HepG2 (cell line): ENCODE measurements at regions not wholly inside any gene's neighbourhood (a gene's known extent, or its start where the extent isn't known, plus 50 kb on each side); places are given as distances from the start of the nearest gene placed in this dataset.

Source experiments
- ATAC-seq: fragments of 200-7000 bp; cut with Tn5 transposase; 3 replicates; pipeline ENCODE4 v1.9.1; 2020; ENCODE audit warnings: mild to moderate bottlenecking, moderate library complexity
- BruUV-seq: library from RNA; stranded (reverse); fragments of 400-500 nt; replicated peaks from 2 replicates; lab custom pipeline; 2021; lab: Mats Ljungman, UMichigan
- CTCF ChIA-PET: fragments of 300-600 bp; formaldehyde crosslinking; extraction: SDS; loops from one replicate; lab custom pipeline; 2021; ENCODE audit warnings: low total read pairs, inconsistent platforms, low intra/inter-chr PET ratio; lab: Yijun Ruan, JAX
- POLR2A ChIA-PET: fragments of 350-600 bp; sonication (Branson Sonifier 250); formaldehyde crosslinking; loops from one replicate; lab custom pipeline; 2020; ENCODE audit warnings: antibody characterized with exemption, inconsistent platforms; lab: Yijun Ruan, JAX
- DNase-seq: peaks from one replicate; pipeline ENCODE4 v3.0.0-alpha.2; 2015; ENCODE audit warnings: low spot score
- FAIRE-seq: peaks from 3 replicates; lab custom pipeline; 2011; peaks lifted over from hg19 to GRCh38; lab: Jason Lieb, UNC
- H2AFZ ChIP-seq: one replicate; pipeline ENCODE4 v1.6.1; 2011; ENCODE audit warnings: low read length, inconsistent platforms
- H3K27ac ChIP-seq: fragments of 300-600 bp; 3 replicates; pipeline ENCODE4 v1.8.0; 2011; ENCODE audit warnings: mixed run types, mild to moderate bottlenecking, mixed read lengths, low read length, inconsistent platforms; ENCODE audit not compliant: insufficient read depth; ENCODE audit errors: extremely low read length
- H3K27me3 ChIP-seq, 2 experiments: fragments of 200-600 bp in 1 of 2; 2 replicates in 1 of 2; 3 replicates in 1 of 2; pipeline versions ENCODE4 v1.6.0 to v1.8.0; 2011; ENCODE audit warnings: low read length in 2 of 2, mild to moderate bottlenecking in 2 of 2, moderate library complexity in 2 of 2, inconsistent platforms in 1 of 2; ENCODE audit not compliant: insufficient read depth in 2 of 2, control insufficient read depth in 1 of 2
- H3K36me3 ChIP-seq, 2 experiments: fragments of 200-600 bp in 1 of 2; replicated peaks in 1 of 2; 2 replicates in 1 of 2; 3 replicates in 1 of 2; pipeline versions ENCODE4 v1.5.1 to v1.8.0; 2011; ENCODE audit warnings: low read length in 2 of 2, inconsistent platforms in 1 of 2; ENCODE audit not compliant: insufficient read depth in 2 of 2, control insufficient read depth in 1 of 2
- H3K4me1 ChIP-seq: 2 replicates; pipeline ENCODE4 v1.5.1; 2012; ENCODE audit warnings: low read length, inconsistent platforms; ENCODE audit not compliant: insufficient read depth
- H3K4me2 ChIP-seq: 2 replicates; pipeline ENCODE4 v1.6.0; 2011; ENCODE audit warnings: low read depth, low read length, inconsistent platforms
- H3K4me3 ChIP-seq, 3 experiments: fragments of 200-600 bp in 1 of 3; sonication (generic), shearing (Covaris generic) in 1 of 3; replicated peaks in 1 of 3; 2 replicates each; pipeline ENCODE4 v1.5.1; 2011 to 2016; ENCODE audit warnings: low read length in 3 of 3, inconsistent platforms in 2 of 3, low read depth in 2 of 3, mild to moderate bottlenecking in 2 of 3, control low read depth in 1 of 3, mixed read lengths in 1 of 3; ENCODE audit not compliant: insufficient read depth in 1 of 3
- H3K79me2 ChIP-seq: one replicate; pipeline ENCODE4 v1.6.1; 2011; ENCODE audit warnings: low read length, inconsistent platforms; ENCODE audit not compliant: insufficient read depth
- H3K9ac ChIP-seq: 2 replicates; pipeline ENCODE4 v1.6.0; 2011; ENCODE audit warnings: mild to moderate bottlenecking, low read depth, low read length, inconsistent platforms; ENCODE audit not compliant: insufficient read depth
- H3K9me3 ChIP-seq: 2 replicates; pipeline ENCODE4 v1.5.1; 2012; ENCODE audit warnings: mild to moderate bottlenecking, low read length
- H4K20me1 ChIP-seq: 2 replicates; pipeline ENCODE4 v1.6.0; 2011; ENCODE audit warnings: inconsistent platforms, mild to moderate bottlenecking, low read length, moderate library complexity; ENCODE audit not compliant: insufficient read depth
- HHEX ChIP-seq: IDR thresholded peaks from 2 replicates; pipeline ENCODE4 v1.6.1; 2016; ENCODE audit warnings: control low read depth
- KLF16 ChIP-seq, 2 experiments: sonication (generic) in 1 of 2; formaldehyde crosslinking in 1 of 2; IDR thresholded peaks; 2 replicates each; pipeline versions ENCODE4 v1.6.1 to v1.8.0; 2016 to 2023; ENCODE audit warnings: missing genetic modification reagents in 2 of 2, missing compliant biosample characterization in 1 of 2
- SETDB1 ChIP-seq: sonication (generic); formaldehyde crosslinking; IDR thresholded peaks from 2 replicates; pipeline ENCODE4 v1.5.1; 2020; ENCODE audit warnings: missing genetic modification reagents, mild to moderate bottlenecking, borderline replicate concordance
- SPEN ChIP-seq: sonication (generic); formaldehyde crosslinking; IDR thresholded peaks from 2 replicates; pipeline ENCODE4 v1.5.1; 2020; ENCODE audit warnings: low read depth, mild to moderate bottlenecking, missing genetic modification reagents
- TOE1 ChIP-seq: sonication (generic); formaldehyde crosslinking; IDR thresholded peaks from 2 replicates; pipeline ENCODE4 v1.4.0; 2020; ENCODE audit warnings: mild to moderate bottlenecking, missing genetic modification reagents
- TSC22D2 ChIP-seq: sonication (generic); formaldehyde crosslinking; IDR thresholded peaks from 2 replicates; pipeline ENCODE4 v1.5.1; 2020; ENCODE audit warnings: missing genetic modification reagents, mild to moderate bottlenecking, borderline replicate concordance
- UBTF ChIP-seq: sonication (generic); formaldehyde crosslinking; IDR thresholded peaks from 2 replicates; pipeline ENCODE4 v1.4.0; 2020; ENCODE audit warnings: mild to moderate bottlenecking, missing genetic modification reagents
- ZNF407 ChIP-seq: sonication (generic); formaldehyde crosslinking; IDR thresholded peaks from one replicate; pipeline ENCODE4 v1.5.1; 2020; ENCODE audit warnings: mild to moderate bottlenecking, missing genetic modification reagents; ENCODE audit errors: not compliant biosample characterization
- ZNF451 ChIP-seq: sonication (generic); formaldehyde crosslinking; IDR thresholded peaks from 2 replicates; pipeline ENCODE4 v1.5.0; 2020; ENCODE audit warnings: mild to moderate bottlenecking, missing genetic modification reagents
- ZNF746 ChIP-seq: sonication (generic); formaldehyde crosslinking; IDR thresholded peaks from 2 replicates; pipeline ENCODE4 v1.8.0; 2022; ENCODE audit warnings: mild to moderate bottlenecking, missing genetic modification reagents
- WGBS: methylation state at CpG from one replicate; pipeline ENCODE4 v1.1.6; 2017; ENCODE audit warnings: low lambda C conversion rate; 5-methylcytosine and 5-hydroxymethylcytosine counted together
- in situ Hi-C: cut with HindIII; loops from 2 replicates; pipeline ENCODE4 v1.10.0; 2017; ENCODE audit warnings: low pct_unique_long_range_greater_than_20kb; ENCODE audit not compliant: extremely low pct_ligation_motif_present
- intact Hi-C: fragments of 100-400 bp; cut with micrococcal nuclease; formaldehyde crosslinking; loops from one replicate; pipeline ENCODE4 v1.10.0; 2022; ENCODE audit not compliant: unreplicated experiment

GRCh38 chr12:69108037-69108436 is 131.3 kb upstream of the CPSF6 start:
- no peak for DNase-seq
- no peak for FAIRE-seq
- 1% methylated on average over 2 of the region's 2 CpGs for WGBS
- Histone ChIP-seq H3K36me3 (no peaks in the 10 kb centered on the region), H3K79me2 (no peaks in the 10 kb centered on the region), H3K4me2 (no peak overlapping the region), H3K27me3 (no peaks in the 10 kb centered on the region), H4K20me1 (no peaks in the 10 kb centered on the region), H3K9ac (no peak overlapping the region), H3K4me3 (no peak overlapping the region), H3K4me1 (0 out of 2 replicates have a peak, but pooled peaks cover 5% of the 10 kb centered on the region), H2AFZ (no peak overlapping the region), H3K27ac (no peak overlapping the region), H3K9me3 (no peaks in the 10 kb centered on the region)
- ChIA-PET POLR2A (no interaction called here), CTCF (no interaction called here)
- BruUV-seq: no TSS peak
- intact Hi-C loops: no loop called here
- in situ Hi-C loops: no loop called here
- ATAC-seq: no peak
- TF ChIP-seq KLF16 (CRISPR knock-in tag; IDR thresholded peaks at IDR 0.05) (no peak), HHEX (CRISPR knock-in tag) (no peak), TSC22D2 (CRISPR knock-in tag) (no peak), SPEN (CRISPR knock-in tag) (no peak), ZNF407 (CRISPR knock-in tag) (no peak), ZNF451 (CRISPR knock-in tag) (no peak), ZNF746 (CRISPR knock-in tag) (no peak), TOE1 (CRISPR knock-in tag) (no peak), UBTF (CRISPR knock-in tag) (no peak), SETDB1 (CRISPR knock-in tag) (no peak)
